ENCODE measurements at regions not wholly inside any gene's neighbourhood (a gene's known extent, or its start where the extent isn't known, plus 50 kb on each side); places are given as distances from the start of the nearest gene placed in this dataset.

- TF ChIP-seq SIN3A (IDR thresholded peaks at IDR 0.05; ENCODE audit: borderline replicate concordance, insufficient read depth, low read depth, low read length) (no peak), POLR2AphosphoS5 (IDR thresholded peaks at IDR 0.05; ENCODE audit: low read depth, low read length) (no peak)
These were observed 231.0 kb downstream of the DSC3 start for GRCh38 chr18:30811580-30811979.

Measured in Panc1 (cell line).